CD14-positive monocyte (primary cell): ENCODE measurements at regions not wholly inside any gene's neighbourhood (a gene's known extent, or its start where the extent isn't known, plus 50 kb on each side); places are given as distances from the start of the nearest gene placed in this dataset.
"Not testable (repeated sequence)": the region's sequence is repeated elsewhere in the genome, so short reads cannot be mapped to it uniquely, and the experiment has no call there.

ENCODE experiments used
- DNase-seq, 3 donors: peaks; one replicate each; pipeline ENCODE4 v3.0.0-alpha.2; 2011 to 2022
- H2AFZ ChIP-seq: 2 replicates; pipeline ENCODE4 v1.6.0; 2012; ENCODE audit warnings: mild to moderate bottlenecking, low read depth, low read length, inconsistent platforms; ENCODE audit not compliant: insufficient read depth, poor library complexity, severe bottlenecking
- H3K27ac ChIP-seq, 2 donors: 1 replicate in 1 of 2; 2 replicates in 1 of 2; pipeline ENCODE4 v1.5.1; 2012 to 2013; ENCODE audit warnings: low read length in 2 of 2, control low read depth in 1 of 2, inconsistent platforms in 1 of 2, low read depth in 1 of 2, mild to moderate bottlenecking in 1 of 2
- H3K27me3 ChIP-seq, 2 donors: one replicate each; pipeline versions ENCODE4 v1.6.0 to v1.6.1; 2011 to 2013; ENCODE audit warnings: low read length in 2 of 2; ENCODE audit not compliant: control insufficient read depth in 2 of 2, insufficient read depth in 2 of 2
- H3K36me3 ChIP-seq, 2 donors: replicated peaks in 1 of 2; 1 replicate in 1 of 2; 2 replicates in 1 of 2; pipeline versions ENCODE4 v1.5.1 to v1.6.1; 2012 to 2013; ENCODE audit warnings: low read length in 2 of 2, control low read depth in 1 of 2, inconsistent platforms in 1 of 2, mild to moderate bottlenecking in 1 of 2; ENCODE audit not compliant: insufficient read depth in 2 of 2, control insufficient read depth in 1 of 2
- H3K4me1 ChIP-seq, 2 donors: 1 replicate in 1 of 2; 2 replicates in 1 of 2; pipeline versions ENCODE4 v1.5.1 to v1.6.1; 2012 to 2013; ENCODE audit warnings: low read length in 2 of 2, control low read depth in 1 of 2, inconsistent platforms in 1 of 2, mild to moderate bottlenecking in 1 of 2, moderate library complexity in 1 of 2; ENCODE audit not compliant: insufficient read depth in 2 of 2, control insufficient read depth in 1 of 2
- H3K4me2 ChIP-seq: replicated peaks from 2 replicates; pipeline ENCODE3; 2012; ENCODE audit warnings: low read length, moderate library complexity, mild to moderate bottlenecking; ENCODE audit not compliant: poor library complexity, severe bottlenecking; ENCODE audit errors: extremely low read depth
- H3K4me3 ChIP-seq, 3 experiments: fragments of 200-600 bp in 1 of 3; sonication (generic) in 1 of 3; replicated peaks in 1 of 3; 1 replicate in 2 of 3; 2 replicates in 1 of 3; pipeline ENCODE4 v1.5.1; 2011 to 2013; ENCODE audit warnings: low read length in 3 of 3, mild to moderate bottlenecking in 3 of 3, control low read depth in 2 of 3, low read depth in 2 of 3, inconsistent platforms in 1 of 3, moderate library complexity in 1 of 3
- H3K79me2 ChIP-seq: 2 replicates; pipeline ENCODE4 v1.6.0; 2012; ENCODE audit warnings: mild to moderate bottlenecking, control low read depth, inconsistent platforms, low read length, moderate library complexity; ENCODE audit not compliant: insufficient read depth
- H3K9ac ChIP-seq: 2 replicates; pipeline ENCODE4 v1.6.0; 2017; ENCODE audit warnings: low read length, mild to moderate bottlenecking; ENCODE audit not compliant: insufficient read depth, poor library complexity, severe bottlenecking
- H3K9me3 ChIP-seq, 2 donors: replicated peaks in 1 of 2; 1 replicate in 1 of 2; 2 replicates in 1 of 2; pipeline versions ENCODE4 v1.5.1 to v1.6.1; 2012 to 2013; ENCODE audit warnings: low read length in 2 of 2, control low read depth in 1 of 2; ENCODE audit not compliant: control insufficient read depth in 1 of 2, insufficient read depth in 1 of 2
- H4K20me1 ChIP-seq: 2 replicates; pipeline ENCODE4 v1.6.0; 2012; ENCODE audit warnings: mild to moderate bottlenecking, low read length, control low read depth, moderate library complexity; ENCODE audit not compliant: insufficient read depth
- H3K27ac Mint-ChIP-seq, 7 donors: one replicate each; pipeline ENCODE4 v1.8.0; 2020; ENCODE audit warnings: mild to moderate bottlenecking in 7 of 7, mixed read lengths in 7 of 7, moderate library complexity in 6 of 7, inconsistent platforms in 2 of 7
- H3K27me3 Mint-ChIP-seq, 3 donors: one replicate each; pipeline ENCODE4 v1.8.0; 2021 to 2022; ENCODE audit warnings: low read depth in 3 of 3, mild to moderate bottlenecking in 3 of 3, mixed read lengths in 3 of 3, moderate library complexity in 3 of 3, inconsistent platforms in 1 of 3
- H3K36me3 Mint-ChIP-seq, 2 donors: one replicate each; pipeline ENCODE4 v1.8.0; 2020; ENCODE audit warnings: mixed read lengths in 2 of 2, inconsistent platforms in 1 of 2, mild to moderate bottlenecking in 1 of 2
- H3K4me1 Mint-ChIP-seq: one replicate; pipeline ENCODE4 v1.8.0; 2020; ENCODE audit warnings: mild to moderate bottlenecking, mixed read lengths
- H3K4me3 Mint-ChIP-seq, 2 donors: one replicate each; pipeline ENCODE4 v1.8.0; 2020; ENCODE audit warnings: mild to moderate bottlenecking in 2 of 2, mixed read lengths in 2 of 2, moderate library complexity in 1 of 2
- H3K9me3 Mint-ChIP-seq, 7 donors: one replicate each; pipeline ENCODE4 v1.8.0; 2020 to 2022; ENCODE audit warnings: mixed read lengths in 7 of 7, mild to moderate bottlenecking in 6 of 7, moderate library complexity in 6 of 7, inconsistent platforms in 2 of 7
- WGBS: methylation state at CpG from one replicate; pipeline ENCODE4 v1.1.5; 2013; ENCODE audit warnings: missing lambda C conversion rate; ENCODE audit not compliant: insufficient coverage; 5-methylcytosine and 5-hydroxymethylcytosine counted together
- intact Hi-C, 2 donors: fragments of 100-400 bp; cut with micrococcal nuclease; formaldehyde crosslinking; loops; one replicate each; pipeline versions ENCODE4 v1.15.0 to v1.15.1; 2023
- TF ChIP-seq, protein P1 (sequence below): fragments of 200-600 bp; IDR thresholded peaks from one replicate; pipeline ENCODE4 v1.8.0; 2022; ENCODE audit warnings: antibody characterized with exemption, mild to moderate bottlenecking

DNA sequence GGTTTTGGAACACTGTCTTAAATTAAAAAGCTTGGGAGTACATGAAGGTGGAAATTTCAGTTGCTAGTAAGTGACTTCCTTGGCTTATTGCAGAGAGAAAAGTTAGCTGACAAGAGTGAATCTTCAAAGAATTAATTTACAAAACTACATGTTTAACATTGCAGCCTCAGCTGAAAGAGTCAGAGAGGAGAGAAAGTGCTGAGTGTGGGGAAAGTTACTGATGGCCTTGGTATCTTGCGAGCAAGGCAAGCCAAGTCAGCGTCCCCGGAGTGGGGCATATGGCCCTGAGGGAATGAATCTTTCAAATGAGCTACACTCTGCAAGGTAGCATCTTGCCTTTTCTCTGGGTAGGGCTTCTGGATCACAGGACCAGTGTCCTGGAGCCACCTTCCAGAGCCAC is 131.3 kb downstream of the LPIN1 start:
- Histone ChIP-seq H3K27me3 (no peaks in the 10 kb centered on the region), H2AFZ (no peak overlapping the region), H4K20me1 (no peaks in the 10 kb centered on the region), H3K27ac (no peak overlapping the region), H3K4me1 (peaks cover 19 to 20% of the 10 kb centered on the region in 2 donors), H3K79me2 (no peaks in the 10 kb centered on the region), H3K36me3 (no peaks in the 10 kb centered on the region), H3K4me2 (no peak overlapping the region), H3K9ac (no peak overlapping the region), H3K4me3 (no peak overlapping the region), H3K9me3 (no peaks in the 10 kb centered on the region)
- Mint-ChIP-seq H3K27me3 (peaks cover 0 to 2% (median 1%) of the 10 kb centered on the region in 3 donors), H3K27ac (no peak overlapping the region), H3K36me3 (no peaks in the 10 kb centered on the region), H3K9me3 (peaks cover 0 to 3% (median 0%) of the 10 kb centered on the region in 7 donors), H3K4me1 (peaks cover 31% of the 10 kb centered on the region), H3K4me3 (no peak overlapping the region)
- no peak for DNase-seq
- intact Hi-C loops, result no loop called here
- 93% methylated on average over 3 of the region's 3 CpGs for WGBS
- TF ChIP-seq, protein P1, sequence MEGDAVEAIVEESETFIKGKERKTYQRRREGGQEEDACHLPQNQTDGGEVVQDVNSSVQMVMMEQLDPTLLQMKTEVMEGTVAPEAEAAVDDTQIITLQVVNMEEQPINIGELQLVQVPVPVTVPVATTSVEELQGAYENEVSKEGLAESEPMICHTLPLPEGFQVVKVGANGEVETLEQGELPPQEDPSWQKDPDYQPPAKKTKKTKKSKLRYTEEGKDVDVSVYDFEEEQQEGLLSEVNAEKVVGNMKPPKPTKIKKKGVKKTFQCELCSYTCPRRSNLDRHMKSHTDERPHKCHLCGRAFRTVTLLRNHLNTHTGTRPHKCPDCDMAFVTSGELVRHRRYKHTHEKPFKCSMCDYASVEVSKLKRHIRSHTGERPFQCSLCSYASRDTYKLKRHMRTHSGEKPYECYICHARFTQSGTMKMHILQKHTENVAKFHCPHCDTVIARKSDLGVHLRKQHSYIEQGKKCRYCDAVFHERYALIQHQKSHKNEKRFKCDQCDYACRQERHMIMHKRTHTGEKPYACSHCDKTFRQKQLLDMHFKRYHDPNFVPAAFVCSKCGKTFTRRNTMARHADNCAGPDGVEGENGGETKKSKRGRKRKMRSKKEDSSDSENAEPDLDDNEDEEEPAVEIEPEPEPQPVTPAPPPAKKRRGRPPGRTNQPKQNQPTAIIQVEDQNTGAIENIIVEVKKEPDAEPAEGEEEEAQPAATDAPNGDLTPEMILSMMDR, result no peak

DNA sequence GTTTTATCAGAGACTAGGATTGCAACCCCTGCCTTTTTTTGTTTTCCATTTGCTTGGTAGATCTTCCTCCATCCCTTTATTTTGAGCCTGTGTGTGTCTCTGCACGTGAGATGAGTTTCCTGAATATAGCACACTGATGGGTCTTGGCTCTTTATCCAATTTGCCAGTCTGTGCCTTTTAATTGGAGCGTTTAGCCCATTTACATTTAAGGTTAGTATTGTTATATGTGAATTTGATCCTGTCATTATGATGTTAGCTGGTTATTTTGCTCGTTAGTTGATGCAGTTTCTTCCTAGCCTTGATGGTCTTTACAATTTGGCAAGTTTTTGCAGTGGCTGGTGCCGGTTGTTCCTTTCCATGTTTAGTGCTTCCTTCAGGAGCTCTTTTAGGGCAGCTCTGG is 138.8 kb downstream of the LPIN1 start:
- intact Hi-C loops, H3K36me3 ChIP-seq, H3K4me1 Mint-ChIP-seq, H3K27ac Mint-ChIP-seq, H3K79me2 ChIP-seq, H3K36me3 Mint-ChIP-seq, H2AFZ ChIP-seq, H3K27ac ChIP-seq, H3K27me3 Mint-ChIP-seq, H3K4me3 Mint-ChIP-seq, H3K27me3 ChIP-seq, H3K4me3 ChIP-seq, H3K4me2 ChIP-seq, H3K4me1 ChIP-seq, H4K20me1 ChIP-seq, DNase-seq, H3K9ac ChIP-seq: not testable (repeated sequence)
- WGBS, result no CpG with 5 or more reads among the region's 4 CpGs
- H3K9me3 ChIP-seq, result peaks cover 2 to 16% of the 10 kb centered on the region in 2 donors
- peaks cover 10 to 25% (median 17%) of the 10 kb centered on the region in 7 donors for H3K9me3 Mint-ChIP-seq

DNA sequence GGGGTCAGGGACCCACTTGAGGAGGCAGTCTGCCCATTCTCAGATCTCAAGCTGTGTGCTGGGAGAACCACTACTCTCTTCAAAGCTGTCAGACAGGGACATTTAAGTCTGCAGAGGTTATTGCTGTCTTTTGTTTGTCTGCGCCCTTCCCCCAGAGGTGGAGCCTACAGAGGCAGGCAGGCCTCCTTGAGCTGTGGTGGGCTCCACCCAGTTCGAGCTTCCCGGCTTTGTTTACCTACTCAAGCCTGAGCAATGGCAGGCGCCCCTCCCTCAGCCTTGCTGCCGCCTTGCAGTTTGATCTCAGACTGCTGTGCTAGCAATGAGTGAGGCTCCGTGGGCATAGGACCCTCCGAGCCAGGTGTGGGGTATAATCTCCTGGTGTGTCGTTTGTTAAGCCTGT is 140.5 kb downstream of the LPIN1 start:
- H3K27ac Mint-ChIP-seq, H3K27me3 Mint-ChIP-seq, DNase-seq, H3K4me3 ChIP-seq, H2AFZ ChIP-seq, H3K27ac ChIP-seq, H3K4me2 ChIP-seq, H3K9ac ChIP-seq, H3K36me3 ChIP-seq, H3K4me3 Mint-ChIP-seq, H3K4me1 ChIP-seq, H3K4me1 Mint-ChIP-seq, H3K79me2 ChIP-seq, H3K36me3 Mint-ChIP-seq, intact Hi-C loops, H3K27me3 ChIP-seq, H4K20me1 ChIP-seq: not testable (repeated sequence)
- peaks cover 9 to 16% of the 10 kb centered on the region in 2 donors for H3K9me3 ChIP-seq
- peaks cover 10 to 32% (median 20%) of the 10 kb centered on the region in 7 donors for H3K9me3 Mint-ChIP-seq
- WGBS, result 94% methylated on average over 7 of the region's 8 CpGs
